Eye (tissue), 1 donor: ENCODE measurements at regions not wholly inside any gene's neighbourhood (a gene's known extent, or its start where the extent isn't known, plus 50 kb on each side); places are given as distances from the start of the nearest gene placed in this dataset.
"Not testable (repeated sequence)": the region's sequence is repeated elsewhere in the genome, so short reads cannot be mapped to it uniquely, and the experiment has no call there.

ENCODE experiments used
- DNase-seq: peaks from one replicate; pipeline ENCODE4 v3.0.0-alpha.2; 2015

DNA sequence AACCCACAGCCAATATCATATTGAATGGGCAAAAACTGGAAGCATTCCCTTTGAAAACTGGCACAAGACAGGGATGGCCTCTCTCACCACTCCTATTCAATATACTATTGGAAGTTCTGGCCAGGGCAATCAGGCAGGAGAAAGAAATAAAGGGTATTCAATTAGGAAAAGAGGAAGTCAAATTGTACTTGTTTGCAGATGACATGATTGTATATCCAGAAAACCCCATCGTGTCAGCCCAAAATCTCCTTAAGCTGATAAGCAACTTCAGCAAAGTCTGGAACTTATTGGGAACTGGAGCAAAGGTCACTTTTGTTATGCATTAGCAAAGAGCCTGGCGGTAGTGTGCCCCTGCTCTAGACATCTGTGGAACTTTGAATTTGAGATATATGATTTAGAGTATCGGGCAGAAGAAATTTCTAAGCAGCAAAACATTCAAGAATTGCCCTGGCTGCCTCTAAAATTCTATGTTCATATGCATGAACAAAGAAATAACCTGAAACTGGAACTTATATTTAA, 53.4 kb upstream of the PSMA1 start:
- DNase-seq: not testable (repeated sequence)

DNA sequence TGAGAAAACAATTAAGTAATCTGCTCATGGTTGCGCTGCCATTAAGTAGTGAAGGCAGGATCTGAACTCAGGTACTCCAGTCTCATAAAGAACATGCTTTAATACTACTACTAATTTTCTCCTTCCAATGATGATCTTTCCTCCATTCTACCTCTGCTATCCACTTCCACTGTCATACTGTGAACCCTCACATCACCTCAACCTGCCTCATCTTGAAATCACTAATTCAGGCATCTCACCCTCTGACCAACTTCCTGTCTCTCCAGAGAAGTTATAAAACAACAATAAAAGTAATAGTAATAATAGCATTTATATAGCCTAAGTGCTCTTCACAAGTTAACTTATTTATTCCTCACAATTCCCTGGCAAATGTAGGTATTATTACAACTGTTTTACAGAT, 57.1 kb upstream of the PSMA1 start:
- no peak for DNase-seq

DNA sequence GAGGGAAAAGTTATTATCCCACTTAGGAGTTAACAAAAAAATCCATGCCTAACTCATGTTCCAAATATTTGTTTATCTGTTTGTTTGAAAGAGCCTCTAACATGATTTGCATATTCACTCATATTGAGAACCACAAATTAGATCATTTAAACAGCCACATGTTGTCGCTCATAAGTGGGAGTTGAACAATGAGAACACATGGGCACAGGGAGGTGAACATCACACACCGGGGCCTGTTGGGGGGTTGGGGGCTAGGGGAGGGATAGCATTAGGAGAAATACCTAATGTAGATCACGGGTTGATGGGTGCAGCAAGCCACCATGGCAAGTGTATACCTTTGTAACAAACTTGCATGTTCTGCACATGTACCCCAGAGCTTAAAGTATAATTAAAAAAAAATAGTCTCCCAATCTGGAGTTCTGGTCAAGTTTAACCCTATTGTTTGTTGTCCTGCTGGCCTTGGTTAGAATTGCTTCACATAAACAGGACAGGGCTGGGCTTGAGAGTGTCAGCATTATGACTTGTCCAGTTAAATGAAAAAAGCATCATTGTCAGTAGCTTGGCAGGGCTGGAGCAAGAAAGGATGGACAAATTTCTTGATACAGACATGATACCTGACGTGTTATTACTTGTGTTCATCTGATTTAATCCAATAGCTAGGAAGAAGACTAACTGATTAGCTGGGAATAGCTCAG, 57.8 kb upstream of the PSMA1 start:
- no peak for DNase-seq

DNA sequence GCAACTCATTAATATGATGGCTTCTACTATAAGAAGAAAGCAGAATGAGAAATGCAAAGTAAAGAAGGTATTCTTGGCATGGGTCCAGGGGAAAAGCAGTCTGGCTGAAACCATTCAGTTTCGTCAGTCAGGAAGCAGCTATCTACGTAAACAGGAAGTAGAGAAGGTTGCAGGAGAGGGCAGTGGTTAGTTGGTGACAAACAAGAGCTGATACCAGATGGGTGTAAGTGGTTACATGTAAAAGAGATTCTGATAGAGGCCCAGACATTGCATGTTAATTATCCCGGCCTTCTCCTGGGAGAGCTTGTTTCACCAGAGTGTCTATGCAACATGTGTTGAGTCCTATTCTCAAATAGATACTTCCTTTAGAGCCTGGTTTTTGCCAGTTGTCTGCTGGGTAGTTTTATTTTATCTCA, 58.4 kb upstream of the PSMA1 start:
- DNase-seq: no peak

DNA sequence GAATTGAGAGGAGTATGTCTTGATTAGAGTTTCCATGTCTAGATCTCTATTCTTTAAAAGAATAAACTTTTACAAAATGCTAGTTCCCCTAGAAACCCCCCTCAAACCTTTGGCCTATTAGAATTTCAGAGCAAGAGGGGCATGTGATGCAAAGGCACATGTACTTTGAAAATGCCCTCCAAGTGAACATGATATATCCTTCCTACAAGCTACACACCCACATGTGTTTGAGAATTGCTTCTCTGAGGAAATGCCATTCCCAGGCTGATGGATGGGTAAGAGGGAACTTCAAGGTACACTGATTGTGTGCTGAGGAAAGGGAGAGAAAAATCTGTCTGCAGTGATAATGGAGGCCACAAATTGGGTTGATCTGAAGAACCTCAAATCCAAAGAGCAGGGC, 59.5 kb upstream of the PSMA1 start:
- DNase-seq: no peak

DNA sequence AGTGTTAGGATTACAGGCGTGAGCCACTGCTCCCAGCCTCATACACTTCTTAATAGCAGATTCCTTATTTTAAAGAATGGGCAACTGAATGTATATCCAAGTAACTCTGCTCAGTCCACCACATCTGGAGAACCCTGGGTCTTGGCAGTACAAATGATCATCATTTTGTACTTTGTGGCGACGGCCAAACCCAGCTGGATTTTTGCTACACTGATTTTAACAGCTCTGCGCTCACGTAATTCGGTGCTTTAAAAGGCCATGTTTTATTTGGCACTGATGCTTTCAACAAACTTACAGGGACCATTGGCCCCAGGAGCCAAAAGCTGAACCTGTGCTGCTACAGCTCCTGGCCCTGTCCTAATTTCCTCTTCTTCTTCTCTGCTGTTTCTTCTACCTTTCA, 60.8 kb upstream of the PDE3B start:
- DNase-seq: peak; percentile 21

DNA sequence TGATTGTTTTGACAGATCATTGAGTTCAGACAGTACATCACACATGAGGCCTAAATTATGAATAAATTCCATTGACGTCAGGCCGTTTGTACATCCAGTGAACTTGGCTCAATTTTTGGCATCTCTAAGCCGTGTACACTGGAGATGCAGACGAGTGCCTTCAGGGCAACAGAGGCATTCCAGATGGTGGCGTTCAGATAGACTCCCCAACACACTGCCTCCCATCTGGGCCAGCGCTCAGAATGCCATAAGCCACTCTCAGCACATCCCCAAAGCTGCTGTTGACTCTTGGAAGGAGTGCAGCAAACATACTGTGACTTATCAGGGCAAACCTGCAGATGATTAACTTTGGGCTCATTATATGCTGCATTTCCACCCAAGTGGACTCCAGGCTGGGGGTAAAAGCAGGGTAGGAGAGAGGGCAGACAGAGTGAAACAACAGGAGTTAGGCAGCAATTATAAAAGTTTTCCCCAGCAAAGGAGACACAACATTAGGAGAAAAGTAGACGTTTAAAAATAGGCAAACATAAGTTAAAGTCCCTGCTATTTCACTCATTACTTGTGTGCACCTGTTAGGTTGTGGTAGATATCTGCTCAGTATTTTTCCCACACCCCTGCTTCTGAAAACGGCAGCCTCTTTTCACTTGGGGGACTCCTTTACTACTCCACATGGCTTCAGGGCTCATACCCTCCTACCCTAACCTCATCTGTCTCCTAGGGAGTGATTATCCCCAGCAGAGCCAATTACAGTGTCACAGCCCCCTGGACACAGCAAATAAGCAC, 60.2 kb upstream of the PDE3B start:
- DNase-seq: peak; percentile 32

DNA sequence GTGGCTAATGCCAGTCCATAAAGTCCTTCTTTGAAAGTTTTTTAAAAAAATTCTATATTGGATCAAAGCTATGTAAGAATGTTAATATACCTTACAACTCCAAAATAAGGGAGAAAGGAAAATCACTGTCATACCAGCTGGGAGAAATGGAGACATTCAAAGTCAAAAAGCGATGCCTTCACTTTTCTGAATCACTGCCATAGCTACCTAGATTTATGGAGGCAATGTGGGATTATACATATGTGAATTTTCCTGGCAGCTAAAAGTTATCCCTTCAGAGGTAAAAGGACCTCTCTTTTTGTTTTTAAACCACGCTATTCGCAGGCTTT, 59.6 kb upstream of the PDE3B start:
- DNase-seq: no peak

DNA sequence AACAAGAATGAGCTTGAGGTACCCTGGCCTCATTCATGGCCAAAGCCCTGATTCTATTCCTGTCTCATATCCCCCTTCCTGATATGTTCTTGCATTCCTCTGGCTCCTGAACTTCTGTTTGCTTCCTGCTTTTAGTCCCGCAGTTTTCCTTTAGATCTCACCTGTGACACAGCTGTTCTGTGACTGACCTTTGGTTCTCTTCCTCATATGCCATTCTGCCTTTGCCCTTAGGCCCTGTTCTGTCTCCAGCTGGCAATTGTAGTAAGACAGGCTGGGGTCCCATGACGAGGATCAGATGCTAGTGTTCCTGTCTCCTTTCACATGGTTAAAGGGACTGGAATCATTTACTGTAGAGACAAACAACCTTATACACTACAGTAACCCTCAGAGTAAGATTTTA, 59.0 kb upstream of the PDE3B start:
- DNase-seq: peak; percentile 31

DNA sequence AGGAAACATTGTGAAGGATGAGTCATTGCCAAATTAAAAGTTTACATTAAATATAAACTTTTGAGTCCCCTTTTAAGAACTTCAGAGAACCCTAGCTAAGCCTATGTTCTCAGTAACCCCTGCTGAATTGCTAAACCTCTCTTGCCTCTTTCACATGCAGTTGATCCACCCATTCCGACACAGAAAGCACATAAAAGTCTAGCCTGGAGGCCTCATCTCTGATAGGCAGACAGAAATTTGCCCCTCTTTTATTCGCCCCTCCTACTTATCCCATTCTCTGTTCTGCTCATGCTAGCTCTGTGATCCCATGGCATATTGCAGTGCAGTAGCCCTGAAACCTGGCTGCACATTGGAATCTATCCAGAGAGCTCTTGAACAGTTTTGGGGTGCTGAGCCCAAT, 58.2 kb upstream of the PDE3B start:
- no peak for DNase-seq

DNA sequence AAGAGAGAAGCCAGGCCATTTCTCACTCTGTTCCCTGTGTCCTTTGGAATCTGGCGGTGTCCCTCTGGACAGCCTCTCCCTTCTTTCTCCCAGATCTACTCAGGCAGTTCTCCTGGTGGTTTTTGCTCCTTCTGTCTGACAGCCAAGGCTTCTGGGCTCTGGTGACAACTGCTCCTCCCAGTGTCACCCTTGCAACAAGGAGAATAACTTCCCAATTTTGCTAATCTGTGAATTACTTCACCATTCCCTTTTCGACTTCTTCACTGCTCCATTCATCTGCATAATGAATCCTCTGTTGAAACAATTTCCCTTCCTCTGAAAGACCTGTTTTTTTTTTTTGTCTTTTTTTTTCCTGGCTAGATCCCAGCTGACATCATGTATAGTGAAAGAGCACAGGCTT, 56.3 kb upstream of the PDE3B start:
- DNase-seq: no peak

DNA sequence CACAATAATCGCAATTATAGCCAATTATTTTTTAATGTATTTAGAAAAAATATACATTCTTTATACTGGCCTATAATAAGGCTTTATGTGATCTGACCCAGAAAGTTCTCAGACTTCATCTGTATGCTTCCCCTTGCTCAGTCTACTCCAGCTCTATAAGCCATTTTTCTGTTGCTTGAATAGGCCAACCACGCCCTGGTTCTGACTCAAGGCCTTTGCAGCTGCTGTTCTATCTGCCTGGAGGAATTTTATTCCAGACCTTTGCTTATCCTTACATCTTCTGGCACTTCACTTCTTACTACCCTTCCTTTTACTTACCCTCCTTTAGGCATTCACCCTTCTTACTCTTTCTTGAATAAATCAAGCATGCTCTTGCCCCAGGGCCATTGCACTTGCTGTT, 54.9 kb upstream of the PDE3B start:
- DNase-seq: no peak

DNA sequence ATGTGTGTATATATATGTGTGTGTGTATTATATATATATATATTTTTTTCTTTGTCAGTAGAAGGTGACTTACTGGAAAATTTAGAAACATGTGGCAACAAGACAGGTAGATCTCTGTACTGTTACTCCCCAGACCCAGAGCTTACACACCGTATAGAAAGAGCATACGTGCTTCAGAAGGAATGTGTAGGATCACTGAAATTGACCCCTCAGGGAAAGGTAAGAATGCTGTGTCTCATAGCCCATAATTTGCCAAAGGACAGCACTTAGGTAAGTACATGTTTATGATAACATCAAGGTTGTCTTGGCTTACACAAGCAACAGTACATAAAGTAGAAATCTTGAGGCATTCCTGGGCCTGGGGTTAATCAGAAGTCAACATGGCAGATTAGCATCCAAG, 54.2 kb upstream of the PDE3B start:
- DNase-seq: no peak

DNA sequence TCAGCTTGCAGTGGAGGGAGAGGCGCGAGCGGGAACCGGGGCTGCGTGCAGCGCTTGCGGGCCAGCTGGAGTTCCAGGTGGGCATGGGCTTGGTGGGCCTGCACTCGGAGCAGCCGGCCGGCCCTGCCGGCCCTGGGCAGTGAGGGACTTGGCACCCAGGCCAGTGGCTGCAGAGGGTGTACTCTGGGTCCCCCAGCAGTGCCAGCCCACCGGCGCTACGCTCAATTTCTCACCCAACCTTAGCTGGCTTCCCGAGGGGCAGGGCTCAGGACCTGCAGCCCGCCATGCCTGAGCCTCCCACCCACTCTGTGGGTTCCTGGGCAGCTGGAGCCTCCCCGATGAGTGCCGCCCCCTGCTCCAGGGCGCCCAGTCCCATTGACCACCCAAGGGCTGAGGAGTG, 52.6 kb upstream of the PDE3B start:
- not testable (repeated sequence) for DNase-seq

DNA sequence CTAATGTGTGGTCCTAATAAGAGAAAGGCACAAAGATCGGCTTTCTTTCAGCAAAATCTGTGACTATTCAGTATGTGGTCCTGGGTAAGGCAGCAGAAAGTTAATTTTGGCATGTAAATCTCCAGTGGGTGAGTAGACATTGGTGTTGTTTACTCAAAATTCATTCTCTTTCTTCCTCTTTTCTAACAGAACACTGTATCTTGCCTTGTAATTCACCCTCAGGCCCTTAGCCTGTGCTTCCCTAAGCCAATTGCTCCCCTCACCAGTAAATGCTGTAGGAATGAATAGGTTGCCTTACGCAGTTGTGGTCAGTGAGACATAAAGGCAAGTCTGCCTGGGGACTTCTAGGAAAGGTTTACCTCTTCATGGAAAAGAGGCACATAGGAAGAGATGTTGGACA, 49.9 kb upstream of the PDE3B start:
- no peak for DNase-seq
